ENCODE measurements at regions not wholly inside any gene's neighbourhood (a gene's known extent, or its start where the extent isn't known, plus 50 kb on each side); places are given as distances from the start of the nearest gene placed in this dataset.

DNA sequence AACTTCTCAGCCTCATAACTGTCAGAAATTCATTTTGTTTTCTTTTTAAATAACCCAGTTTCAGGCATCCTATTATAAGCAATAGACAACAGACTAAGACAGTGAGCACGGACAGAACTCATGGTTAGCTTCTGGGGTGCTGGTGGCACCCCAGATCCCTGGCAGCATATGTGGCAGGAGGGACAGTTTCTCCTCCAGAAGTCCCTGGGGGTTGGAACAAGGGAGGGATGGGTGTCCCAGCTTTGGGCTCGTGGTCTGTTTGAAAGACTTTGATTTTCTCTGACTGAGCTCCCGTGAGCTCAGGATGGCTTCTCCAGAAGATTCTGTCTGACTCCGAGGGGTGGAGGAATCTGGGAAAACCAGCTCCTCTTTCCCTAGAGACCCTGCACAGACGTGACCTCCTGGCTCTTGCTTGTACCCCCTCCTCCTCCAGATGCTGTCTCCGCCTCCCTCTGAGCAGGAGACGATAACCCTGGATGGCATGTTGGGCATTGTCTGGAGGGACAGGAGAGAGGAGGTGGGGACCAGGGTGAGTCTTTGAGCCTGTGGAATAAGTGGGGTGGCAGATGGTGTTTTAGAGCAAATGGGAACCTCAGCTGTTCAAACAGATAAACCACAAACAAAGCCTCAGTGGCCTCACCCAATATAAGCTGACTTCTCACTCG, 421.1 kb downstream of the GLRX3 start:
- peaks cover 0 to 3% (median 0%) of the 10 kb centered on the region in 6 donors for H3K9me3 Mint-ChIP-seq
- no peak overlapping the region for H3K27ac Mint-ChIP-seq
- peaks cover 0 to 2% (median 0%) of the 10 kb centered on the region in 3 donors for H3K27me3 Mint-ChIP-seq (ENCODE audit: low read depth in 3 of 3)
- H3K4me3 Mint-ChIP-seq = no peak overlapping the region
- H3K4me1 Mint-ChIP-seq = no peaks in the 10 kb centered on the region
- DNase-seq = no peak
- H3K36me3 Mint-ChIP-seq = no peaks in the 10 kb centered on the region

DNA sequence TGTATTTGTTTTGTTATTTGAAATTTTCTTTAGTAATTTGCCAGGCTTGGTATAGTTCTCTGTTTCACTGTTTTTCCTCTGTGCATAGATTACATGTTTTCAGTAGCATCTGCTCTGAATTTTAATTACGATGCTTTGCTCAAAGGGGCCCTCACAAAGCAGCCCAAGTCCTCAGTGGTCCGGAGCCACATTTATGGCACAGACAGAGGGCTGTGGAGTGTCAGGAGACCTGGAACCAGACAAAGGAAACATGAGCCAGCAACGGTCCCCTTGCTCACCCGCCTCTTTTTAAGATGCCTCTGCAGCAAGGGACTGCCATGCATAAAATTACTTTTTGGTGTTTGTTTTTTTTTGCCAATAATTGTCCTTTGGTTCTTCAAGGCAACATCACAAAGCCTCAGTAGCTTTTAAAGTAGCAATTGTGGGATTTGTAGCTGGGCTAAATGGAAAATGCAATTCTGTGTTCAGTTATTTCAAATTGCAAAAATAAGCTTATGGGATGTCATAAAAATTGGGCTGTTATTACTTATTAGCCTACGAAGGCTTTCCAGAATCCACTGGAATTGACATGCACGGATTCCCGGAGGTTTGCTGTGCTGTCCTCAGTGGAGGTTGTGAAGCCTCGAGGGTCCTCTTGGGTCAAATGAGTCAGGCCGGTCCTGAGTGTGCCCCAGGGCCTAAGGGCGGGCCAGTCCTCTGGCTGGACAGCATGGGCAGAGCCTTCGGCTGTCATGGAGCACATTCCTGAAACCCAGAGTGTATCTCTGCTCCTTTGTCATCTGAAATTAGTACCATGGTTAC, 422.8 kb downstream of the GLRX3 start:
- H3K4me3 Mint-ChIP-seq = no peak overlapping the region
- peaks cover 0 to 3% (median 0%) of the 10 kb centered on the region in 6 donors for H3K9me3 Mint-ChIP-seq
- no peak overlapping the region for H3K27ac Mint-ChIP-seq
- no peak for DNase-seq
- H3K36me3 Mint-ChIP-seq = no peaks in the 10 kb centered on the region
- H3K27me3 Mint-ChIP-seq (ENCODE audit: low read depth in 3 of 3) = peaks cover 0 to 2% (median 0%) of the 10 kb centered on the region in 3 donors
- H3K4me1 Mint-ChIP-seq = no peaks in the 10 kb centered on the region

DNA sequence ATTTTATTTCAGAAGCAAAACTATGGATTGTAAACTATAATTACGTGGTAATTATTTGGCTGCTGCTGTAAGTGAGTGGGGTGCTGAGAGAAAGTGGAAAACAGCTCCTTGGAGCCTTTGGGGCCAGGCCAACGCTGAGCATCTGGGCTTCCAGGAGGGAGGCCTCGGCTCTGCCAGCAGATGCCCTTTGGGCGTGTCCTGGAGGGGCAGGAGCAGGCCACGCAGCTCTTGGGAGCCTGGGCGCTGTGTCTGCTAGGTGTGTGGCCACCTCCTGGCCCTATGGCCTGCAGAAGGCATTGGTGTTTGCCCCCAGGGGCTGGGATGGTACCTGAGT, 423.3 kb downstream of the GLRX3 start:
- Mint-ChIP-seq H3K36me3 (no peaks in the 10 kb centered on the region), H3K4me1 (no peaks in the 10 kb centered on the region), H3K9me3 (peaks cover 0 to 3% (median 0%) of the 10 kb centered on the region in 6 donors), H3K4me3 (no peak overlapping the region), H3K27me3 (ENCODE audit: low read depth in 3 of 3) (peaks cover 0 to 2% (median 0%) of the 10 kb centered on the region in 3 donors), H3K27ac (no peak overlapping the region)
- no peak for DNase-seq

GRCh38 chr10:130560116-130560515, 423.9 kb downstream of the GLRX3 start:
- Mint-ChIP-seq H3K36me3 (no peaks in the 10 kb centered on the region), H3K9me3 (peaks cover 0 to 3% (median 0%) of the 10 kb centered on the region in 6 donors)

GRCh38 chr10:130560573-130560972, 424.4 kb downstream of the GLRX3 start:
- no peak overlapping the region for H3K4me3 Mint-ChIP-seq
- no peaks in the 10 kb centered on the region for H3K27me3 Mint-ChIP-seq (ENCODE audit: low read depth in 3 of 3)
- no peaks in the 10 kb centered on the region for H3K36me3 Mint-ChIP-seq

More at GRCh38 chr10:130560116-130560515, 423.9 kb downstream of the GLRX3 start:
- Mint-ChIP-seq H3K4me1 (no peaks in the 10 kb centered on the region), H3K4me3 (no peak overlapping the region), H3K27ac (no peak overlapping the region), H3K27me3 (ENCODE audit: low read depth in 3 of 3) (peaks cover 0 to 2% (median 0%) of the 10 kb centered on the region in 3 donors)
- no peak for DNase-seq

GRCh38 chr10:130561681-130562080, 425.5 kb downstream of the GLRX3 start:
- H3K4me3 Mint-ChIP-seq = no peak overlapping the region
- no peak overlapping the region for H3K27ac Mint-ChIP-seq

More at GRCh38 chr10:130560573-130560972, 424.4 kb downstream of the GLRX3 start:
- no peak for DNase-seq
- Mint-ChIP-seq H3K4me1 (no peaks in the 10 kb centered on the region), H3K27ac (no peak overlapping the region), H3K9me3 (no peaks in the 10 kb centered on the region)

DNA sequence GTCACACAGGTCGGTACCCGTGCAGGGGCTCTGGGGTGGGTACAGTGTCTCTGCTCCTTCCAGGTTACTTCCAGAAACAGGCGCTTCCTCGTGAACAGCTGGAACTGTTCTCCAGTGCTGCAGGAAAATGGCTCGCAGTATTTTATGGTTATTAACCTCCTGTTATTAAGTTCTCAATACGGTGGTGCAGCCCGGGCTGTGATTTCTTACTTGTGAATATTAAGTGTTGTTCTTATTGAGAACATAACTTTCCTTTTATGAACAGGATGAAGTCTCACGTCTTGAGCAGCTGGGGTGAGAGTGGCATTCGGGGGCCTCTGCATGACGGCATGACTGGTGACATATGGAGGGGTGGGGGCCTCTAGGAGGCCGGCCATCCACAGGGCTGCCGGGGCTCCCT, 430.8 kb downstream of the GLRX3 start:
- no peaks in the 10 kb centered on the region for H3K36me3 Mint-ChIP-seq
- H3K4me3 Mint-ChIP-seq = no peak overlapping the region

More at GRCh38 chr10:130561681-130562080, 425.5 kb downstream of the GLRX3 start:
- Mint-ChIP-seq H3K27me3 (ENCODE audit: low read depth in 3 of 3) (no peaks in the 10 kb centered on the region), H3K4me1 (no peaks in the 10 kb centered on the region), H3K9me3 (no peaks in the 10 kb centered on the region), H3K36me3 (no peaks in the 10 kb centered on the region)
- DNase-seq = no peak

DNA sequence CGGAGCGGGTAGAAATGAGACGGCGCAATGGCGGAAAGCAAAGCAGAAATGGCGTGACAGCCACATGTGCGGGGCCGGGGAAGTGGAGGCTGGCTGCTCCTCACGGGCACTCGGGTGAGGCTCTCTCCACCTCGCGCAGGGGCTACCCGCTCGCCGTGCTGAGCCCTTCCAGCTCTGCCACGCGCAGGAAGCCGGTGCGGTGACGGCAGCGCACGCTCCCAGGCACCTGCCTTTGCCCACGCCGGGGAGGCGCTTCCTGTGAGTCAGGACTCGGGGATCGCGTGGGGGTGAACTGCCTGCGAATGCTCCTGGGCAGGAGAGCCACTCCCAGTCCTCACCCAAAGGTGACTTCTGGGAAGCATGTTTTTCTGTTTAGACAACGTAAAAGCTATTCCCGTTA, 431.2 kb downstream of the GLRX3 start:
- Mint-ChIP-seq H3K4me1 (no peaks in the 10 kb centered on the region), H3K27me3 (ENCODE audit: low read depth in 3 of 3) (peaks cover 0 to 2% (median 2%) of the 10 kb centered on the region in 3 donors), H3K9me3 (peaks cover 0 to 1% (median 0%) of the 10 kb centered on the region in 6 donors), H3K36me3 (no peaks in the 10 kb centered on the region), H3K4me3 (no peak overlapping the region), H3K27ac (no peak overlapping the region)
- DNase-seq = no peak

More for the DNA sequence above, 430.8 kb downstream of the GLRX3 start:
- no peaks in the 10 kb centered on the region for H3K4me1 Mint-ChIP-seq
- peaks cover 0 to 1% (median 0%) of the 10 kb centered on the region in 6 donors for H3K9me3 Mint-ChIP-seq
- H3K27me3 Mint-ChIP-seq (ENCODE audit: low read depth in 3 of 3) = peaks cover 0 to 2% (median 2%) of the 10 kb centered on the region in 3 donors
- no peak for DNase-seq
- no peak overlapping the region for H3K27ac Mint-ChIP-seq

DNA sequence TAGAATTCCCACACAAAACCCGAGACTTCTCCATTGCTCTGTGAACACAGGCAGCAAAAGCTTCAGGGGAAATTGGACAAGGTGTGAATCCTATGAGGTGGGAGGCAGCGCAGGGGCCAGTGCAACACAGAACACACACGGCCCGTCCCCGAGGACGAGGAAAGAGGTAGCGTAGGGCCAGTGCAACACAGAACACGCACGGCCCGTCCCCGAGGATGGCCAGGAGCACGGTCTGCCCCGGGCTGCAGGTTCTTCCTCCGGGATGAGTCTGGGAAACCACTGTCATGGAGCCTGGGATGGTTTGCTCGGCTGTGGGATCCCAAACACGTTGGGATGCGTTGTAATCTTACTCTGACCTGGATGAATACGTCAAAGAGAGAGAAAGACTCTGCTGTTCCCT, 432.1 kb downstream of the GLRX3 start:
- no peak for DNase-seq
- H3K36me3 Mint-ChIP-seq = no peaks in the 10 kb centered on the region
- H3K9me3 Mint-ChIP-seq = peaks cover 0 to 1% (median 0%) of the 10 kb centered on the region in 6 donors
- H3K4me1 Mint-ChIP-seq = no peaks in the 10 kb centered on the region
- H3K27me3 Mint-ChIP-seq (ENCODE audit: low read depth in 3 of 3) = peaks cover 0 to 2% (median 2%) of the 10 kb centered on the region in 3 donors
- no peak overlapping the region for H3K27ac Mint-ChIP-seq
- no peak overlapping the region for H3K4me3 Mint-ChIP-seq

DNA sequence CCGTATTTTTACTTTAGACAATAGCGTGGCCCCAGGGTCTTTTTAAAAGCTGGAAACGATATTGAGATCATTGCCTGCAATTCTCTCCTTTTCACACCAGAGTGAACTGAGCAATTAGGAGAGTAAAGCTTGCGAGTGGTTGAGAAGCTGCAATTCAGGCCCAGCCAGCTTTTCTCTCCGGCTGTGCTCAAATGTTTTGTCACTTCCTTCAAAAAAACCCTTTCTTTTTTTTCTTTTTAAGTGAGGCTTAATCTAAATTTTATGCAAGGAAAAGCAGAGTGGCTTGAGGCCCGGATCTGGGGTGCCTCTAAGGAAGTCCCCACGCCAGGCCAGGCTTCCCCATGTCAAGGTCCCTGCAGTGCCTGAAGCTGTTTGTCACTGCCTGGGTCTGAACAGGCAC, 433.9 kb downstream of the GLRX3 start:
- DNase-seq = no peak
- no peaks in the 10 kb centered on the region for H3K4me1 Mint-ChIP-seq
- H3K36me3 Mint-ChIP-seq = no peaks in the 10 kb centered on the region

DNA sequence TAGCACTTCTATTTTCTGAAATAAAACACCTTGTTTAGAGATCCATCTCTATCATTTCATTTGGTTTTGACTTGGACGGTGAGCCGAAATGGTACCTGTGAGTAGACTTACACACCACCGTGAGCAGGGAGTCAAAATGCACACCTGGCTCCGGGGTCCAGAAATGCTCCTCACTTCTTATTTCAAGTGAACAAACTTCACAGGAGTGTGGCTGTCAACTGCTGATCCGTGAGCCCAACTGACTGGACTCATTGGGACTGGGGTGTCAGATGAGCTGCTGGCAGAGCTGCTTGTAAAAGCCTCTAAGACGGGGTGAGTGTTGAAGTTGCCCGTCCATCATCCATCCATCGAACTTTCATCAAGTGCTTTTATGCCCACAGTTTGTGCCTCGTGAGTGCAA, 435.5 kb downstream of the GLRX3 start:
- Mint-ChIP-seq H3K36me3 (no peaks in the 10 kb centered on the region), H3K27ac (no peak overlapping the region), H3K4me3 (no peak overlapping the region), H3K9me3 (peaks cover 0 to 1% (median 0%) of the 10 kb centered on the region in 6 donors), H3K27me3 (ENCODE audit: low read depth in 3 of 3) (peaks cover 0 to 5% (median 4%) of the 10 kb centered on the region in 3 donors), H3K4me1 (no peaks in the 10 kb centered on the region)
- DNase-seq = no peak

More for the DNA sequence above, 433.9 kb downstream of the GLRX3 start:
- H3K27ac Mint-ChIP-seq = no peak overlapping the region
- H3K27me3 Mint-ChIP-seq (ENCODE audit: low read depth in 3 of 3) = peaks cover 0 to 4% (median 2%) of the 10 kb centered on the region in 3 donors
- H3K9me3 Mint-ChIP-seq = peaks cover 0 to 1% (median 0%) of the 10 kb centered on the region in 6 donors
- no peak overlapping the region for H3K4me3 Mint-ChIP-seq

GRCh38 chr10:130573446-130573845, 437.3 kb downstream of the GLRX3 start:
- H3K4me1 Mint-ChIP-seq = no peaks in the 10 kb centered on the region
- H3K4me3 Mint-ChIP-seq = no peak overlapping the region
- H3K9me3 Mint-ChIP-seq = peaks cover 0 to 1% (median 0%) of the 10 kb centered on the region in 6 donors
- H3K27me3 Mint-ChIP-seq (ENCODE audit: low read depth in 3 of 3) = peaks cover 0 to 5% (median 4%) of the 10 kb centered on the region in 3 donors
- no peaks in the 10 kb centered on the region for H3K36me3 Mint-ChIP-seq
- H3K27ac Mint-ChIP-seq = no peak overlapping the region
- no peak for DNase-seq

GRCh38 chr10:130575756-130576285, 439.6 kb downstream of the GLRX3 start:
- peaks cover 0 to 12% (median 2%) of the 10 kb centered on the region in 3 donors for H3K27me3 Mint-ChIP-seq (ENCODE audit: low read depth in 3 of 3)
- no peak overlapping the region for H3K4me3 Mint-ChIP-seq
- H3K36me3 Mint-ChIP-seq = no peaks in the 10 kb centered on the region
- no peak for DNase-seq
- peaks cover 0 to 2% (median 0%) of the 10 kb centered on the region in 6 donors for H3K9me3 Mint-ChIP-seq
- no peaks in the 10 kb centered on the region for H3K4me1 Mint-ChIP-seq
- H3K27ac Mint-ChIP-seq = no peak overlapping the region

GRCh38 chr10:130576427-130576826, 440.2 kb downstream of the GLRX3 start:
- Mint-ChIP-seq H3K4me1 (no peaks in the 10 kb centered on the region), H3K9me3 (peaks cover 0 to 2% (median 0%) of the 10 kb centered on the region in 6 donors), H3K36me3 (no peaks in the 10 kb centered on the region), H3K27me3 (ENCODE audit: low read depth in 3 of 3) (peaks cover 0 to 12% (median 2%) of the 10 kb centered on the region in 3 donors), H3K4me3 (no peak overlapping the region), H3K27ac (no peak overlapping the region)
- DNase-seq = no peak
